ENCODE measurements at regions not wholly inside any gene's neighbourhood (a gene's known extent, or its start where the extent isn't known, plus 50 kb on each side); places are given as distances from the start of the nearest gene placed in this dataset.

DNA sequence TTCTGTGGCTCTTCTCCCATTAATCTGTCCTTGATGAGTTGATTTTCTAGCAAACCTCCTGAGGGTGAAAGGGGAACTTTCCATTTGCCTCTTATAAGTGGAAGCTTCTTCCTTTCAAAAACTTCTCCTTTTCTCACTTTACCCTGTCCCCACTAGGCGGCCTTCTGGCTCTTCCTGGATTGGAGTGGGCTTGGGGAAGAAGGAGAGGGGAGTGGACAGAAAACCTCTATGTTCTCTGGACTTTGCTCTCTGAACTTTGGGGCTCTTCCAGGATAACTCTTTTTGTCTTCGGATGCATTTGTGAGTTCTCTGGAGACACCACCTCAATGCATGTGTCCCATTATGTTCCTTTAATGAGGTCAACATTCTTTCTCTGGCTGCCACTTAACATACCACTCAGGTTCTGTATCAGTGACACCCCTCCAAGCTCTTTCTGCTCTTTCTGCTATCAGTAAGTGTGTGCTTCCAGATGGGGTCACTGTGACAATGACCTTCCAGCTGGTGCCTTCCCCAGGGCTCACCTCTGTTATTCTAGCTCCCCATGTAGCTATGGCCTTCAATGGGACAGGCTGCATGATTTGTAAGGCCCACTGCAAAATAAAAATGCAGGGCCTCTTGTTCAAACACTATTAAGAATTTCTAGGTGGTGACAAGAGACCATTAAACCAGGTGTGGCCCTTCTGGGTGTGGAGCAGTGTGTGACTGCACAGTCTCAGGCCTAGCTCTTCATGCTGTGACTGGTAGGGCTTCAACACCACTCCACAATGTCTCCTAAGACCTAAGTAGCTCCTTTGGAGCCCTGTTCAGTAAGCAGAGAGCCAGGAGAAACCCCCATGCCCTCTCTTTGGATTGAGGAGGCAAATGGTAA lies 389.2 kb downstream of the EFNB2 start:
- CTCF ChIA-PET = interaction anchor here (1.3 to 1.4 kb wide), 2 partner anchors 327 to 367 kb away, joined by 3 to 4 read pairs; no protein-coding TSS in a partner anchor
- H3K4me2 ChIP-seq (ENCODE audit: low read length) = peak overlapping the region; percentile 15
- H3K4me3 ChIP-seq (replicated peaks in 1 of 2; ENCODE audit: low read depth in 1 of 2, low read length in 2 of 2) = no peak overlapping the region
- BruUV-seq (replicated peaks) = no TSS peak
- H3K4me1 ChIP-seq (ENCODE audit: control insufficient read depth in 1 of 2, insufficient read depth in 2 of 2, low read length in 2 of 2) = peaks cover 63 to 71% of the 10 kb centered on the region in 2 experiments
- DNase-seq (ENCODE audit: low read depth, low spot score) (no peak), ATAC-seq (0 out of 2 replicates have a peak, but pooled peaks have one; percentile 28)
- peak; percentile 11; the same call in 1 of the 2 replicates for TF ChIP-seq RAD21 (IDR thresholded peaks at IDR 0.05; ENCODE audit: low read depth)
- TF ChIP-seq, protein P1, sequence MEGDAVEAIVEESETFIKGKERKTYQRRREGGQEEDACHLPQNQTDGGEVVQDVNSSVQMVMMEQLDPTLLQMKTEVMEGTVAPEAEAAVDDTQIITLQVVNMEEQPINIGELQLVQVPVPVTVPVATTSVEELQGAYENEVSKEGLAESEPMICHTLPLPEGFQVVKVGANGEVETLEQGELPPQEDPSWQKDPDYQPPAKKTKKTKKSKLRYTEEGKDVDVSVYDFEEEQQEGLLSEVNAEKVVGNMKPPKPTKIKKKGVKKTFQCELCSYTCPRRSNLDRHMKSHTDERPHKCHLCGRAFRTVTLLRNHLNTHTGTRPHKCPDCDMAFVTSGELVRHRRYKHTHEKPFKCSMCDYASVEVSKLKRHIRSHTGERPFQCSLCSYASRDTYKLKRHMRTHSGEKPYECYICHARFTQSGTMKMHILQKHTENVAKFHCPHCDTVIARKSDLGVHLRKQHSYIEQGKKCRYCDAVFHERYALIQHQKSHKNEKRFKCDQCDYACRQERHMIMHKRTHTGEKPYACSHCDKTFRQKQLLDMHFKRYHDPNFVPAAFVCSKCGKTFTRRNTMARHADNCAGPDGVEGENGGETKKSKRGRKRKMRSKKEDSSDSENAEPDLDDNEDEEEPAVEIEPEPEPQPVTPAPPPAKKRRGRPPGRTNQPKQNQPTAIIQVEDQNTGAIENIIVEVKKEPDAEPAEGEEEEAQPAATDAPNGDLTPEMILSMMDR (IDR thresholded peaks at IDR 0.05 in 2 of 3, conservative IDR thresholded peaks at IDR 0.05 in 1 of 3; ENCODE audit: borderline replicate concordance in 1 of 3, insufficient read depth in 1 of 3, low read depth in 2 of 3, low read length in 2 of 3) = peak in 2 of 3 experiments; percentile 10 to 12; a peak in 2 of 6 replicates
- no peak for TF ChIP-seq POLR2A (IDR thresholded peaks at IDR 0.05; ENCODE audit: borderline replicate concordance, extremely low read depth, insufficient read depth, insufficient read length)
- POLR2A ChIA-PET = no interaction called here
- intact Hi-C loops (cut with micrococcal nuclease) = loop anchor here (10.0 kb wide), 1 partner anchor 199 kb away; no protein-coding TSS in a partner anchor
- H3K36me3 ChIP-seq (ENCODE audit: control insufficient read depth in 1 of 2, insufficient read depth in 2 of 2, low read length in 2 of 2) = no peaks in the 10 kb centered on the region
- no peaks in the 10 kb centered on the region for H3K9me3 ChIP-seq (ENCODE audit: control insufficient read depth in 1 of 2, insufficient read depth in 1 of 2, low read depth in 1 of 2, low read length in 2 of 2)
- no peaks in the 10 kb centered on the region for H3K27me3 ChIP-seq (ENCODE audit: insufficient read depth, low read length)
- H3K79me2 ChIP-seq (ENCODE audit: insufficient read depth, low read length) = no peaks in the 10 kb centered on the region
- no peaks in the 10 kb centered on the region for H4K20me1 ChIP-seq (ENCODE audit: insufficient read depth)
- H2AFZ ChIP-seq (ENCODE audit: low read depth, low read length, poor library complexity, severe bottlenecking) = no peak overlapping the region
- H3K9me2 ChIP-seq (ENCODE audit: insufficient read depth) = no peaks in the 10 kb centered on the region
- RAD21 ChIA-PET (ENCODE audit: low non-redundant PET in 1 of 2, low total read pairs in 2 of 2, uncharacterized antibody in 2 of 2, unreplicated experiment in 2 of 2) = no interaction called here
- no peak overlapping the region for H3K27ac ChIP-seq (ENCODE audit: low read depth, low read length)
- no peak overlapping the region for H3K9ac ChIP-seq (ENCODE audit: low read length)

DNA sequence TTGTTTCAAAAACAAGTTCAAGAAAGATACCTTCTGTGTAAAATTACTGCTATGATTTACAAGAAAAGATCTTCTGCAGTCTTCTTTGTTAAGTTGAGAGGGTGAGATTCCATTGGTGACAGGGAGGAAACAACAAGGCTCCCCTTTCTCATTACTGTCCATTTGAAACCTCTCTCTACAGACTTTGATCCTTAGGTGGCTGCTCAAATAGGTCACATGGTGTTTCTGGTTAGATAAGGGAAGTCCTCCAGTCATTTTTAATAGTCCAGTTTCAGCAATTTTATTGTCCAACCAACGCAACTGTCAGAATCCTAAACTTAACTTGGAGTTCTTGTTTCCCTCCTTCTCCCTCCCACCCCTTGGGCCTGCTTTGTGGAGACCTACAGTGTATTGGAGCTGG lies 390.4 kb downstream of the EFNB2 start:
- no peak for ATAC-seq
- ChIA-PET CTCF (interaction anchor here (1.3 kb wide), 1 partner anchor 368 kb away, joined by 3 read pairs; no protein-coding TSS in a partner anchor), RAD21 (ENCODE audit: low non-redundant PET in 1 of 2, low total read pairs in 2 of 2, uncharacterized antibody in 2 of 2, unreplicated experiment in 2 of 2) (interaction anchor here in 1 of 2 experiments (1.3 kb wide), 1 partner anchor 41 kb away, joined by 4 read pairs; no protein-coding TSS in a partner anchor), POLR2A (no interaction called here)
- intact Hi-C loops (cut with micrococcal nuclease) = loop anchor here (10.0 kb wide), 1 partner anchor 200 kb away; no protein-coding TSS in a partner anchor
- H3K9me2 ChIP-seq (ENCODE audit: insufficient read depth) = no peaks in the 10 kb centered on the region
- no peaks in the 10 kb centered on the region for H3K27me3 ChIP-seq (ENCODE audit: insufficient read depth, low read length)
- peak overlapping the region; percentile 62 for H3K4me2 ChIP-seq (ENCODE audit: low read length)
- peaks cover 52 to 59% of the 10 kb centered on the region in 2 experiments for H3K4me1 ChIP-seq (ENCODE audit: control insufficient read depth in 1 of 2, insufficient read depth in 2 of 2, low read length in 2 of 2)
- peak overlapping the region; percentile 73 for H3K27ac ChIP-seq (ENCODE audit: low read depth, low read length)
- TF ChIP-seq ZFX (IDR thresholded peaks at IDR 0.05) = no peak
- H3K36me3 ChIP-seq (ENCODE audit: control insufficient read depth in 1 of 2, insufficient read depth in 2 of 2, low read length in 2 of 2) = no peaks in the 10 kb centered on the region
- H2AFZ ChIP-seq (ENCODE audit: low read depth, low read length, poor library complexity, severe bottlenecking) = no peak overlapping the region
- H4K20me1 ChIP-seq (ENCODE audit: insufficient read depth) = no peaks in the 10 kb centered on the region
- H3K79me2 ChIP-seq (ENCODE audit: insufficient read depth, low read length) = no peaks in the 10 kb centered on the region
- no TSS peak for BruUV-seq (replicated peaks)
- H3K9ac ChIP-seq (ENCODE audit: low read length) = 0 out of 2 replicates have a peak overlapping the region, but pooled peaks have one; percentile 15
- no peak for DNase-seq (ENCODE audit: low read depth, low spot score)
- peak overlapping the region in 1 of 2 experiments; percentile 25; a peak in 1 of 4 replicates for H3K4me3 ChIP-seq (replicated peaks in 1 of 2; ENCODE audit: low read depth in 1 of 2, low read length in 2 of 2)
- no peaks in the 10 kb centered on the region for H3K9me3 ChIP-seq (ENCODE audit: control insufficient read depth in 1 of 2, insufficient read depth in 1 of 2, low read depth in 1 of 2, low read length in 2 of 2)

Data from HCT116 (cell line).